A549 (cell line): ENCODE measurements at regions not wholly inside any gene's neighbourhood (a gene's known extent, or its start where the extent isn't known, plus 50 kb on each side); places are given as distances from the start of the nearest gene placed in this dataset.

Experiments used
- CEBPB ChIP-seq, 2 experiments: fragments of >200 bp in 1 of 2; sonication (Bioruptor Twin) in 1 of 2; formaldehyde crosslinking in 1 of 2; IDR thresholded peaks; 2 replicates each; pipeline ENCODE4 v1.6.1; 2012 to 2016
- CHD2 ChIP-seq: fragments of 150-350 bp; IDR thresholded peaks from 2 replicates; pipeline ENCODE4 v1.6.1; 2014; ENCODE audit warnings: low read length; ENCODE audit not compliant: partially characterized antibody
- CTCF ChIP-seq: fragments of >200 bp; sonication (Bioruptor Twin); formaldehyde crosslinking; IDR thresholded peaks from 3 replicates; pipeline ENCODE4 v1.5.1; 2016
- ESRRA ChIP-seq: fragments of 150-350 bp; IDR thresholded peaks from 2 replicates; pipeline ENCODE4 v1.6.1; 2014; ENCODE audit warnings: mild to moderate bottlenecking, low read length, borderline replicate concordance
- FOSL2 ChIP-seq, 2 experiments: fragments of 450-650 bp in 1 of 2; fragments of >200 bp in 1 of 2; sonication (Bioruptor Twin) in 1 of 2; formaldehyde crosslinking; IDR thresholded peaks; 2 replicates each; pipeline versions ENCODE4 v1.5.0 to v1.6.1; 2016 to 2020; ENCODE audit warnings: mild to moderate bottlenecking in 1 of 2, moderate library complexity in 1 of 2
- HMGXB4 ChIP-seq: fragments of 250-450 bp; sonication (Bioruptor Pico); IDR thresholded peaks from 2 replicates; pipeline ENCODE4 v1.5.0; 2021; ENCODE audit warnings: mild to moderate bottlenecking, moderate library complexity, borderline replicate concordance
- MAX ChIP-seq: IDR thresholded peaks from 2 replicates; pipeline ENCODE4 v1.6.1; 2012
- NPAS2 ChIP-seq: fragments of 250-450 bp; sonication (Bioruptor Pico); IDR thresholded peaks from 2 replicates; pipeline ENCODE4 v1.8.0; 2022; ENCODE audit warnings: mild to moderate bottlenecking, moderate library complexity, borderline replicate concordance
- POLR2A ChIP-seq: IDR thresholded peaks from 2 replicates; pipeline ENCODE4 v1.6.1; 2012; ENCODE audit warnings: mild to moderate bottlenecking, low read length
- RFX5 ChIP-seq: fragments of 450-650 bp; IDR thresholded peaks from 2 replicates; pipeline ENCODE4 v1.7.1; 2014; ENCODE audit warnings: antibody characterized with exemption, mild to moderate bottlenecking, moderate library complexity
- ZNF302 ChIP-seq: fragments of 250-450 bp; sonication (Bioruptor Pico); IDR thresholded peaks from 2 replicates; pipeline ENCODE4 v1.9.0; 2021; ENCODE audit warnings: inconsistent platforms, mild to moderate bottlenecking, moderate library complexity

- TF ChIP-seq ESRRA (no peak), CTCF (no peak), CEBPB (IDR thresholded peaks at IDR 0.05) (no peak), POLR2A (no peak), FOSL2 (IDR thresholded peaks at IDR 0.05) (no peak), FOSL2 (CRISPR knock-in tag; IDR thresholded peaks at IDR 0.05) (no peak), RFX5 (no peak), NPAS2 (CRISPR knock-in tag) (no peak), MAX (no peak), HMGXB4 (CRISPR knock-in tag) (no peak), ZNF302 (CRISPR knock-in tag) (no peak), CHD2 (no peak)
These were observed 249.4 kb upstream of the ARPP21 start for GRCh38 chr3:35389907-35390306.
